SK-N-SH treated with all-trans-retinoic acid at 6 μM for 48 hours (cell line): ENCODE measurements at regions not wholly inside any gene's neighbourhood (a gene's known extent, or its start where the extent isn't known, plus 50 kb on each side); places are given as distances from the start of the nearest gene placed in this dataset.

ENCODE experiments used
- ATAC-seq: fragments of 200-7000 bp; cut with Tn5 transposase; 3 replicates; pipeline ENCODE4 v1.9.1; 2020; ENCODE audit warnings: mild to moderate bottlenecking, moderate library complexity
- ARNTL ChIP-seq: fragments of 450-650 bp; formaldehyde crosslinking; IDR thresholded peaks from 2 replicates; pipeline ENCODE4 v1.5.0; 2020; ENCODE audit warnings: low read depth, mild to moderate bottlenecking, moderate library complexity, borderline replicate concordance
- BACH2 ChIP-seq: fragments of 250-450 bp; sonication (Bioruptor Pico); IDR thresholded peaks from 2 replicates; pipeline ENCODE4 v1.9.0; 2021; ENCODE audit warnings: mild to moderate bottlenecking, borderline replicate concordance
- CREB5 ChIP-seq: fragments of 250-450 bp; sonication (Bioruptor Pico); IDR thresholded peaks from 2 replicates; pipeline ENCODE4 v1.5.1; 2020; ENCODE audit warnings: low read depth, mild to moderate bottlenecking, moderate library complexity
- CSDC2 ChIP-seq: fragments of 250-450 bp; sonication (Bioruptor Pico); IDR thresholded peaks from 2 replicates; pipeline ENCODE4 v1.5.0; 2020; ENCODE audit warnings: mild to moderate bottlenecking, moderate library complexity
- ESRRG ChIP-seq: fragments of 250-450 bp; sonication (Bioruptor Pico); IDR thresholded peaks from 2 replicates; pipeline ENCODE4 v1.6.1; 2021; ENCODE audit warnings: mild to moderate bottlenecking
- GLIS3 ChIP-seq: fragments of 250-450 bp; sonication (Bioruptor Pico); IDR thresholded peaks from 2 replicates; pipeline ENCODE4 v1.5.0; 2020; ENCODE audit warnings: mild to moderate bottlenecking, moderate library complexity
- ISL1 ChIP-seq: fragments of 250-450 bp; sonication (Bioruptor Pico); IDR thresholded peaks from 2 replicates; pipeline ENCODE4 v2.1.2; 2022; ENCODE audit warnings: mild to moderate bottlenecking, moderate library complexity
- POU6F1 ChIP-seq: fragments of 250-450 bp; sonication (Bioruptor Pico); IDR thresholded peaks from 2 replicates; pipeline ENCODE4 v1.8.0; 2021; ENCODE audit warnings: low read depth, mild to moderate bottlenecking, moderate library complexity, borderline replicate concordance
- PPARA ChIP-seq: fragments of 250-450 bp; sonication (Bioruptor Pico); IDR thresholded peaks from 2 replicates; pipeline ENCODE4 v1.5.0; 2020; ENCODE audit warnings: mild to moderate bottlenecking, borderline replicate concordance
- RARB ChIP-seq: fragments of 250-450 bp; sonication (Bioruptor Pico); IDR thresholded peaks from 2 replicates; pipeline ENCODE4 v1.8.0; 2021; ENCODE audit warnings: mild to moderate bottlenecking, moderate library complexity
- SNAI2 ChIP-seq: fragments of 250-450 bp; sonication (Bioruptor Pico); IDR thresholded peaks from 2 replicates; pipeline ENCODE4 v1.5.0; 2020; ENCODE audit warnings: mild to moderate bottlenecking, moderate library complexity
- TCF4 ChIP-seq: fragments of 250-450 bp; sonication (Bioruptor Pico); IDR thresholded peaks from 2 replicates; pipeline ENCODE4 v1.8.0; 2021; ENCODE audit warnings: mild to moderate bottlenecking, moderate library complexity, borderline replicate concordance
- TOX ChIP-seq: fragments of 250-450 bp; sonication (Bioruptor Pico); IDR thresholded peaks from 2 replicates; pipeline ENCODE4 v1.8.0; 2021; ENCODE audit warnings: mild to moderate bottlenecking, moderate library complexity, borderline replicate concordance
- ZC3H10 ChIP-seq: fragments of 250-450 bp; sonication (Bioruptor Pico); IDR thresholded peaks from 2 replicates; pipeline ENCODE4 v1.5.1; 2021; ENCODE audit warnings: mild to moderate bottlenecking, moderate library complexity
- ZFP3 ChIP-seq: fragments of 250-450 bp; sonication (Bioruptor Pico); IDR thresholded peaks from 2 replicates; pipeline ENCODE4 v1.5.0; 2020; ENCODE audit warnings: mild to moderate bottlenecking, moderate library complexity
- ZFP30 ChIP-seq: fragments of 450-650 bp; formaldehyde crosslinking; IDR thresholded peaks from 2 replicates; pipeline ENCODE4 v1.5.0; 2022; ENCODE audit warnings: mild to moderate bottlenecking, moderate library complexity
- ZNF8 ChIP-seq: fragments of 450-650 bp; formaldehyde crosslinking; IDR thresholded peaks from 2 replicates; pipeline ENCODE4 v1.5.0; 2020; ENCODE audit warnings: mild to moderate bottlenecking, moderate library complexity
- TF ChIP-seq, protein P1 (sequence below): fragments of 250-450 bp; sonication (Bioruptor Pico); IDR thresholded peaks from 2 replicates; pipeline ENCODE4 v1.5.1; 2021; ENCODE audit warnings: mild to moderate bottlenecking, moderate library complexity
- TF ChIP-seq, protein P2 (sequence below): fragments of 250-450 bp; sonication (Bioruptor Pico); IDR thresholded peaks from 2 replicates; pipeline ENCODE4 v1.5.0; 2020; ENCODE audit warnings: mild to moderate bottlenecking, moderate library complexity

DNA sequence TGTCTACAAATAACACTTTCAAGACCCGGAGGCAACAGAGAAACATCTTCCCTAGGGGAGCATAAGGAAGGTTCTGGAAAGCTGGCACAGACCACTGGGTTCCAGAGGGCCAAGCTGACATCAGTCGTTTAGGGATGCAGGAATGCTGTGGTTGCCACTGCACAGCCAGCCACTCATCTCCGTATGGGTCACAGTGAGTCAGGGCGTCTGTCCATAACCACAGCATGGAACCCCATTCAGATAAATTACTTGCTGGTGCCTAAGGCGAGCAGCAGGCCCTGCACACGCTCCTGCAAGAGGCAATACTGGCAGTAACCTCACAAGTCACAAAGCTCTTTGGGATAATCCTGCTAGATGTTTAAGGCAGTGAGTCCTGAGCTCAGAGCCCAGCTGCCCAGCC lies 140.9 kb upstream of the UBL3 start:
- peak; percentile 78; the same call in 2 of the 3 replicates for ATAC-seq
- TF ChIP-seq TCF4 (no peak), SNAI2 (no peak), ZFP3 (CRISPR knock-in tag) (no peak), POU6F1 (CRISPR knock-in tag) (no peak), ZC3H10 (no peak), ESRRG (CRISPR knock-in tag) (no peak), ZNF8 (CRISPR knock-in tag) (no peak), CSDC2 (CRISPR knock-in tag) (no peak), GLIS3 (CRISPR knock-in tag) (no peak), TOX (CRISPR knock-in tag) (no peak), ZFP30 (CRISPR knock-in tag) (no peak), ARNTL (CRISPR knock-in tag) (no peak)

GRCh38 chr13:29987340-29987739 lies 136.9 kb upstream of the UBL3 start:
- TF ChIP-seq ARNTL (CRISPR knock-in tag) = no peak
- no peak for TF ChIP-seq ESRRG (CRISPR knock-in tag)
- TF ChIP-seq CSDC2 (CRISPR knock-in tag) = no peak
- ATAC-seq = no peak

GRCh38 chr13:29980339-29980738 lies 129.9 kb upstream of the UBL3 start:
- TF ChIP-seq PPARA (CRISPR knock-in tag) (no peak), ARNTL (CRISPR knock-in tag) (no peak), POU6F1 (CRISPR knock-in tag) (no peak), GLIS3 (CRISPR knock-in tag) (no peak), ISL1 (no peak), RARB (CRISPR knock-in tag) (no peak)
- TF ChIP-seq, protein P1, sequence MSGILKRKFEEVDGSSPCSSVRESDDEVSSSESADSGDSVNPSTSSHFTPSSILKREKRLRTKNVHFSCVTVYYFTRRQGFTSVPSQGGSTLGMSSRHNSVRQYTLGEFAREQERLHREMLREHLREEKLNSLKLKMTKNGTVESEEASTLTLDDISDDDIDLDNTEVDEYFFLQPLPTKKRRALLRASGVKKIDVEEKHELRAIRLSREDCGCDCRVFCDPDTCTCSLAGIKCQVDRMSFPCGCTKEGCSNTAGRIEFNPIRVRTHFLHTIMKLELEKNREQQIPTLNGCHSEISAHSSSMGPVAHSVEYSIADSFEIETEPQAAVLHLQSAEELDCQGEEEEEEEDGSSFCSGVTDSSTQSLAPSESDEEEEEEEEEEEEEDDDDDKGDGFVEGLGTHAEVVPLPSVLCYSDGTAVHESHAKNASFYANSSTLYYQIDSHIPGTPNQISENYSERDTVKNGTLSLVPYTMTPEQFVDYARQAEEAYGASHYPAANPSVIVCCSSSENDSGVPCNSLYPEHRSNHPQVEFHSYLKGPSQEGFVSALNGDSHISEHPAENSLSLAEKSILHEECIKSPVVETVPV (CRISPR knock-in tag) = no peak
- TF ChIP-seq, protein P2, sequence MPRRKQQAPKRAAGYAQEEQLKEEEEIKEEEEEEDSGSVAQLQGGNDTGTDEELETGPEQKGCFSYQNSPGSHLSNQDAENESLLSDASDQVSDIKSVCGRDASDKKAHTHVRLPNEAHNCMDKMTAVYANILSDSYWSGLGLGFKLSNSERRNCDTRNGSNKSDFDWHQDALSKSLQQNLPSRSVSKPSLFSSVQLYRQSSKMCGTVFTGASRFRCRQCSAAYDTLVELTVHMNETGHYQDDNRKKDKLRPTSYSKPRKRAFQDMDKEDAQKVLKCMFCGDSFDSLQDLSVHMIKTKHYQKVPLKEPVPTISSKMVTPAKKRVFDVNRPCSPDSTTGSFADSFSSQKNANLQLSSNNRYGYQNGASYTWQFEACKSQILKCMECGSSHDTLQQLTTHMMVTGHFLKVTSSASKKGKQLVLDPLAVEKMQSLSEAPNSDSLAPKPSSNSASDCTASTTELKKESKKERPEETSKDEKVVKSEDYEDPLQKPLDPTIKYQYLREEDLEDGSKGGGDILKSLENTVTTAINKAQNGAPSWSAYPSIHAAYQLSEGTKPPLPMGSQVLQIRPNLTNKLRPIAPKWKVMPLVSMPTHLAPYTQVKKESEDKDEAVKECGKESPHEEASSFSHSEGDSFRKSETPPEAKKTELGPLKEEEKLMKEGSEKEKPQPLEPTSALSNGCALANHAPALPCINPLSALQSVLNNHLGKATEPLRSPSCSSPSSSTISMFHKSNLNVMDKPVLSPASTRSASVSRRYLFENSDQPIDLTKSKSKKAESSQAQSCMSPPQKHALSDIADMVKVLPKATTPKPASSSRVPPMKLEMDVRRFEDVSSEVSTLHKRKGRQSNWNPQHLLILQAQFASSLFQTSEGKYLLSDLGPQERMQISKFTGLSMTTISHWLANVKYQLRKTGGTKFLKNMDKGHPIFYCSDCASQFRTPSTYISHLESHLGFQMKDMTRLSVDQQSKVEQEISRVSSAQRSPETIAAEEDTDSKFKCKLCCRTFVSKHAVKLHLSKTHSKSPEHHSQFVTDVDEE (CRISPR knock-in tag) = no peak
- no peak for ATAC-seq

- TF ChIP-seq BACH2 (CRISPR knock-in tag) (no peak), CREB5 (no peak)
- no peak for ATAC-seq
Observed at GRCh38 chr13:29978211-29978610, 127.8 kb upstream of the UBL3 start.
